Left colon (tissue), 2 donors: ENCODE measurements at regions not wholly inside any gene's neighbourhood (a gene's known extent, or its start where the extent isn't known, plus 50 kb on each side); places are given as distances from the start of the nearest gene placed in this dataset.

Source experiments
- ATAC-seq: fragments of 200-7000 bp; cut with Tn5 transposase; one replicate; pipeline ENCODE4 v1.9.1; 2020; ENCODE audit warnings: mild to moderate bottlenecking, moderate library complexity
- DNase-seq, 2 donors: peaks; one replicate each; pipeline ENCODE4 v3.0.0-alpha.2; 2020
- intact Hi-C, 2 donors: fragments of 100-400 bp; cut with DNase I in 1 of 2; cut with micrococcal nuclease in 1 of 2; formaldehyde crosslinking; loops; one replicate each; pipeline versions ENCODE4 v1.11.2 to v1.14.0; 2022; cut with DNase I, micrococcal nuclease
- donor health status: DM: no; HTN: no; CAD: no.
- donor health status: DM: yes; HTN: yes; CAD: no.

GRCh38 chr10:33106767-33107166, 148.7 kb upstream of the ITGB1 start:
- ATAC-seq (no peak), DNase-seq (no peak)
- intact Hi-C loops: no loop called here

GRCh38 chr10:33103863-33104379, 145.9 kb upstream of the ITGB1 start:
- intact Hi-C loops: no loop called here
- DNase-seq (no peak), ATAC-seq (no peak)

- intact Hi-C loops: no loop called here
- no peak for DNase-seq
- no peak for ATAC-seq
Measured at GRCh38 chr10:33102071-33102470, 144.0 kb upstream of the ITGB1 start.

GRCh38 chr10:33101392-33101787, 143.4 kb upstream of the ITGB1 start:
- DNase-seq: no peak
- no peak for ATAC-seq
- intact Hi-C loops: no loop called here

- intact Hi-C loops: no loop called here
- no peak for ATAC-seq
- no peak for DNase-seq
Measured at GRCh38 chr10:33100781-33101391, 142.9 kb upstream of the ITGB1 start.

GRCh38 chr10:33099748-33100147, 141.7 kb upstream of the ITGB1 start:
- ATAC-seq: no peak
- DNase-seq: no peak
- intact Hi-C loops: no loop called here

GRCh38 chr10:33098951-33099663, 141.1 kb upstream of the ITGB1 start:
- ATAC-seq (no peak), DNase-seq (no peak)
- intact Hi-C loops: no loop called here

- intact Hi-C loops: no loop called here
- ATAC-seq: no peak
- no peak for DNase-seq
Measured at GRCh38 chr10:33095867-33096815, 138.1 kb upstream of the ITGB1 start.

- DNase-seq (no peak), ATAC-seq (no peak)
- intact Hi-C loops: no loop called here
Measured at GRCh38 chr10:33094263-33095051, 136.4 kb upstream of the ITGB1 start.

GRCh38 chr10:33093362-33093761, 135.3 kb upstream of the ITGB1 start:
- DNase-seq (no peak), ATAC-seq (no peak)
- intact Hi-C loops: no loop called here

GRCh38 chr10:33092596-33092995, 134.6 kb upstream of the ITGB1 start:
- intact Hi-C loops: no loop called here
- DNase-seq (no peak), ATAC-seq (no peak)

- intact Hi-C loops: no loop called here
- DNase-seq: no peak
- ATAC-seq: no peak
Measured at GRCh38 chr10:33091201-33091600, 133.2 kb upstream of the ITGB1 start.

- ATAC-seq (no peak), DNase-seq (no peak)
- intact Hi-C loops: no loop called here
Measured at GRCh38 chr10:33088990-33089389, 131.0 kb upstream of the ITGB1 start.

GRCh38 chr10:33087922-33088321, 129.9 kb upstream of the ITGB1 start:
- ATAC-seq: no peak
- no peak for DNase-seq
- intact Hi-C loops: no loop called here

GRCh38 chr10:33087152-33087551, 129.1 kb upstream of the ITGB1 start:
- DNase-seq (no peak), ATAC-seq (no peak)
- intact Hi-C loops: no loop called here

GRCh38 chr10:33086100-33086499, 128.1 kb upstream of the ITGB1 start:
- DNase-seq: no peak

GRCh38 chr10:33085313-33085833, 127.3 kb upstream of the ITGB1 start:
- intact Hi-C loops: no loop called here
- no peak for DNase-seq
- no peak for ATAC-seq

More at GRCh38 chr10:33086100-33086499, 128.1 kb upstream of the ITGB1 start:
- intact Hi-C loops: no loop called here
- ATAC-seq: no peak

- DNase-seq: no peak
- no peak for ATAC-seq
- intact Hi-C loops: no loop called here
Measured at GRCh38 chr10:33084453-33084852, 126.4 kb upstream of the ITGB1 start.
